Hematopoietic multipotent progenitor cell treated with erythropoietin and hydrocortisone succinate and interleukin-3 and kit ligand, for 17 days (in vitro differentiated cells): ENCODE measurements at regions not wholly inside any gene's neighbourhood (a gene's known extent, or its start where the extent isn't known, plus 50 kb on each side); places are given as distances from the start of the nearest gene placed in this dataset.
"Not testable (repeated sequence)": the region's sequence is repeated elsewhere in the genome, so short reads cannot be mapped to it uniquely, and the experiment has no call there.

Experiments
- DNase-seq: peaks from one replicate; pipeline ENCODE4 v3.0.0-alpha.2; 2015; ENCODE audit warnings: low spot score

GRCh38 chr12:24361877-24362580, 412.6 kb upstream of the SOX5 start:
- no peak for DNase-seq

- no peak for DNase-seq
Observed at GRCh38 chr12:24360907-24361306, 411.4 kb upstream of the SOX5 start.

GRCh38 chr12:24360461-24360860, 411.0 kb upstream of the SOX5 start:
- no peak for DNase-seq

GRCh38 chr12:24360057-24360456, 410.6 kb upstream of the SOX5 start:
- no peak for DNase-seq

- no peak for DNase-seq
Observed at GRCh38 chr12:24359418-24359817, 409.9 kb upstream of the SOX5 start.

- DNase-seq = no peak
Observed at GRCh38 chr12:24356240-24356804, 406.9 kb upstream of the SOX5 start.

GRCh38 chr12:24352363-24352762, 402.9 kb upstream of the SOX5 start:
- DNase-seq = no peak

- no peak for DNase-seq
Observed at GRCh38 chr12:24349051-24349799, 399.8 kb upstream of the SOX5 start.

GRCh38 chr12:24348180-24348579, 398.7 kb upstream of the SOX5 start:
- not testable (repeated sequence) for DNase-seq

- DNase-seq = no peak
Observed at GRCh38 chr12:24328261-24328660, 378.8 kb upstream of the SOX5 start.

GRCh38 chr12:24325331-24325730, 375.9 kb upstream of the SOX5 start:
- DNase-seq = no peak

GRCh38 chr12:24307716-24308335, 358.4 kb upstream of the SOX5 start:
- no peak for DNase-seq

- DNase-seq = no peak
Observed at GRCh38 chr12:24307153-24307552, 357.7 kb upstream of the SOX5 start.

GRCh38 chr12:24306001-24306400, 356.5 kb upstream of the SOX5 start:
- no peak for DNase-seq

- DNase-seq = no peak
Observed at GRCh38 chr12:24304285-24304684, 354.8 kb upstream of the SOX5 start.

- no peak for DNase-seq
Observed at GRCh38 chr12:24302708-24303107, 353.2 kb upstream of the SOX5 start.

GRCh38 chr12:24297516-24297915, 348.0 kb upstream of the SOX5 start:
- no peak for DNase-seq

GRCh38 chr12:24293549-24293948, 344.1 kb upstream of the SOX5 start:
- DNase-seq = no peak

- DNase-seq = no peak
Observed at GRCh38 chr12:24287963-24288362, 338.5 kb upstream of the SOX5 start.

GRCh38 chr12:24285448-24285847, 336.0 kb upstream of the SOX5 start:
- DNase-seq = no peak

- no peak for DNase-seq
Observed at GRCh38 chr12:24281341-24281740, 331.9 kb upstream of the SOX5 start.

GRCh38 chr12:24280056-24280842, 330.8 kb upstream of the SOX5 start:
- no peak for DNase-seq
